Bone marrow (tissue), 2 donors: ENCODE measurements at regions not wholly inside any gene's neighbourhood (a gene's known extent, or its start where the extent isn't known, plus 50 kb on each side); places are given as distances from the start of the nearest gene placed in this dataset.

Source experiments
- DNase-seq, 2 donors: peaks; one replicate each; lab custom pipeline; 2025; lab: John Stamatoyannopoulos, UW

GRCh38 chr9:89655990-89656657 lies 51.3 kb downstream of the GADD45G start:
- DNase-seq, result no peak

- DNase-seq, result no peak
Measured at GRCh38 chr9:89657295-89657694, 52.5 kb downstream of the GADD45G start.

GRCh38 chr9:89657765-89658164 lies 53.0 kb downstream of the GADD45G start:
- no peak for DNase-seq

- no peak for DNase-seq
Measured at GRCh38 chr9:89658401-89658800, 53.6 kb downstream of the GADD45G start.

- DNase-seq, result no peak
Measured at GRCh38 chr9:89658931-89659330, 54.1 kb downstream of the GADD45G start.

GRCh38 chr9:89659473-89659872 lies 54.7 kb downstream of the GADD45G start:
- DNase-seq, result no peak

- DNase-seq, result no peak
Measured at GRCh38 chr9:89659891-89660685, 55.3 kb downstream of the GADD45G start.

- DNase-seq, result no peak
Measured at GRCh38 chr9:89661391-89661949, 56.7 kb downstream of the GADD45G start.

GRCh38 chr9:89661956-89662717 lies 57.3 kb downstream of the GADD45G start:
- no peak for DNase-seq

GRCh38 chr9:89662718-89663613 lies 58.2 kb downstream of the GADD45G start:
- no peak for DNase-seq

- DNase-seq, result no peak
Measured at GRCh38 chr9:89663614-89663970, 58.8 kb downstream of the GADD45G start.

- no peak for DNase-seq
Measured at GRCh38 chr9:89664010-89664409, 59.2 kb downstream of the GADD45G start.

GRCh38 chr9:89664896-89665329 lies 60.1 kb downstream of the GADD45G start:
- DNase-seq, result no peak

- no peak for DNase-seq
Measured at GRCh38 chr9:89666364-89666763, 61.6 kb downstream of the GADD45G start.

- no peak for DNase-seq
Measured at GRCh38 chr9:89666950-89667349, 62.1 kb downstream of the GADD45G start.

- DNase-seq, result no peak
Measured at GRCh38 chr9:89667726-89668125, 62.9 kb downstream of the GADD45G start.

GRCh38 chr9:89668216-89668865 lies 63.5 kb downstream of the GADD45G start:
- no peak for DNase-seq

- DNase-seq, result no peak
Measured at GRCh38 chr9:89668866-89669246, 64.0 kb downstream of the GADD45G start.

GRCh38 chr9:89669361-89669842 lies 64.6 kb downstream of the GADD45G start:
- DNase-seq, result no peak

GRCh38 chr9:89670114-89670513 lies 65.3 kb downstream of the GADD45G start:
- no peak for DNase-seq
